Esophagus muscularis mucosa (tissue), 3 donors: ENCODE measurements at regions not wholly inside any gene's neighbourhood (a gene's known extent, or its start where the extent isn't known, plus 50 kb on each side); places are given as distances from the start of the nearest gene placed in this dataset.

Experiments used
- CTCF ChIP-seq, 3 experiments: fragments of 200-600 bp in 2 of 3; fragments of 450-650 bp in 1 of 3; sonication (generic) in 2 of 3; IDR thresholded peaks; one replicate each; pipeline ENCODE4 v1.5.1; 2017 to 2019; ENCODE audit warnings: antibody characterized with exemption in 3 of 3, mild to moderate bottlenecking in 2 of 3, moderate library complexity in 1 of 3
- POLR2A ChIP-seq: fragments of 450-650 bp; IDR thresholded peaks from one replicate; pipeline ENCODE4 v1.6.1; 2017; ENCODE audit warnings: antibody characterized with exemption, moderate library complexity, mild to moderate bottlenecking, low read depth

GRCh38 chr3:181432992-181433391 lies 278.7 kb upstream of the SOX2 start:
- no peak for TF ChIP-seq POLR2A
- TF ChIP-seq CTCF (IDR thresholded peaks at IDR 0.05): no peak
